ENCODE measurements at regions not wholly inside any gene's neighbourhood (a gene's known extent, or its start where the extent isn't known, plus 50 kb on each side); places are given as distances from the start of the nearest gene placed in this dataset.

- DNase-seq (ENCODE audit: low read depth, low spot score), result no peak
Measured at GRCh38 chr2:228597032-228597431, 415.5 kb upstream of the SPHKAP start.

GRCh38 chr2:228594012-228594411, 412.5 kb upstream of the SPHKAP start:
- DNase-seq (ENCODE audit: low read depth, low spot score), result no peak

DNA sequence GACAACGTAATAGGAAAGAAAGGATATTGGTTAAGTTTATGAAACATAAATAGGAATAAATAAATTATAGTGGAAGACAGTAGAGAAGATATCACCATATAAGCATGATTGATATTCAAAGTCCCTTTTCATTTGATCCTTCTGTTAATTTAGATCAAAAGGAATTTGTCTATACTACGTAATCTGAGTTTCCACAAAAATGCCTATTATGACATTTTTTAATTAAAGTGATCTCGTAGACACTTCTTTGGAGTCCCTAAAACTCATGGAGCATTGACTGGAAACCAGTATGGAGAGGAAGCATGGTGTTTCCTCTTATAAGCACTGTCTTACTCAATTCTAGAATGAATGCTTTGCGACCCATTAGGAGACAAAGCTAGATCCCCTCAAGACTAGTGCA, 411.4 kb upstream of the SPHKAP start:
- no peak for DNase-seq (ENCODE audit: low read depth, low spot score)

DNA sequence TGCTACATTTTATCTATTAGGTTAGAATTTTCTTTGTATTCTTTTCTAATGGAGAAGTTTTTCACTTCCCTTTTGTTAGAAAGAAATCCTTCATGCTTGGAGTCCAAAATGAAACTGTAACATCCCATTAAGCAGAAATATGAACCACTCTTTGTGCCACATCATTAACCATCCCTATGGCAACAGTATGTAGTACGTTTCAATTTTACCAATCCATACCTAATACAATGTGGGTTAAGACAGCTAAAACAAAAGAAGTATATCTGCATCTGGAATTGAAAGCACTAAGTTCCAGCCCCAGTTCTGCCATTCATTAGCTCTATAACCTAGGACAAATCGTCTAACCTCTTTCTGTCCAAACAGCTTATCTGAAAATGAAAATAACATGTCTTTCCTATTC, 409.2 kb upstream of the SPHKAP start:
- no peak for DNase-seq (ENCODE audit: low read depth, low spot score)

GRCh38 chr2:228589115-228589514, 407.6 kb upstream of the SPHKAP start:
- no peak for DNase-seq (ENCODE audit: low read depth, low spot score)

DNA sequence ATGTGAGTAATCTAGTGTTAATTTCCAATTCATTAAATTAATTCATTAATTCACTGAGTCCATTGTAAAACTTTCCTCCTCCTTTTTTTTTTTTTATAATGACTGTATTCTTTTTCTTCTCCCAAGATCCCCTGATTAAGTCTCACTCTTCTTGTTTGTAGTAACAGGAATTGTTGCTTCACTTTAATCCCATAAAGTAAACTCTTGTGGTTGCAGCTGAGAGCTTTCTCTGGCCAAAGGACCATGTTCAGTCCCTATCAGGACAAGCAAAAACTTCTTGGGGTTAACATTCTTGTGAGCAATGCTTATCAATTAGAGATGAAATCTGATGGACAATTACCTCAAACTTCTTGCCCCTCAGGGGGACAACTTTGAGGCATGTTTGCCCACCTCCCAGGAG, 400.2 kb upstream of the SPHKAP start:
- DNase-seq (ENCODE audit: low read depth, low spot score), result no peak

DNA sequence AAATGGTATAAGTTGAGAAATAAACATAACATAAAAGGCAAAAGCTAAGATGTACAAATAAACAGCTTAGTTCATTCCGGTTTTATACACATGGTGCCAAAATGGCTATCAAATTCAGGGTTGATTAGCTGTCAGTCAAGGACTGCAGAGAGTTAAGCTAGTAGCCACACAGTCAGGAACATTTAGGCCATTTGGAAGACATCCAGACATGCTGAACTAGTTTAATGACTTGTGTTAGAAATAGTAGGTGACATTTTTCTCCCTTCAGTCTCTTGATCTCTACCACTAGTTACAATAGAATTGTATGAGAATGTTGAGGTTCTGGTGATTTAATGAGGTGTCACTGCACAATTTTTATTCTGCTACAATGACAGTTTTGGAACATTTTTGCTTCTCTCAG, 394.4 kb upstream of the SPHKAP start:
- no peak for DNase-seq (ENCODE audit: low read depth, low spot score)

DNA sequence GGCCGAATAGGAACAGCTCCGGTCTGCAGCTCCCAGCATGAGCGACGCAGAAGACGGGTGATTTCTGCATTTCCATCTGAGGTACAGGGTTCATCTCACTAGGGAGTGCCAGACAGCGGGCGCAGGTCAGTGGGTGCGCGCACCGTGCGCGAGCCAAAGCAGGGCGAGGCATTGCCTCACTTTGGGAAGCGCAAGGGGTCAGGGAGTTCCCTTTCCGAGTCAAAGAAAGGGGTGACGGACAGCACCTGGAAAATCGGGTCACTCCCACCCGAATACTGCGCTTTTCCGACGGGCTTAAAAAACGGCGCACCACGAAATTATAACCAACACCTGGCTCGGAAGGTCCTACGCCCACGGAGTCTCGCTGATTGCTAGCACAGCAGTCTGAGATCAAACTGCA, 386.8 kb upstream of the SPHKAP start:
- peak; percentile 48 for DNase-seq (ENCODE audit: low read depth, low spot score)

GRCh38 chr2:228561816-228562215, 380.3 kb upstream of the SPHKAP start:
- DNase-seq (ENCODE audit: low read depth, low spot score), result no peak

DNA sequence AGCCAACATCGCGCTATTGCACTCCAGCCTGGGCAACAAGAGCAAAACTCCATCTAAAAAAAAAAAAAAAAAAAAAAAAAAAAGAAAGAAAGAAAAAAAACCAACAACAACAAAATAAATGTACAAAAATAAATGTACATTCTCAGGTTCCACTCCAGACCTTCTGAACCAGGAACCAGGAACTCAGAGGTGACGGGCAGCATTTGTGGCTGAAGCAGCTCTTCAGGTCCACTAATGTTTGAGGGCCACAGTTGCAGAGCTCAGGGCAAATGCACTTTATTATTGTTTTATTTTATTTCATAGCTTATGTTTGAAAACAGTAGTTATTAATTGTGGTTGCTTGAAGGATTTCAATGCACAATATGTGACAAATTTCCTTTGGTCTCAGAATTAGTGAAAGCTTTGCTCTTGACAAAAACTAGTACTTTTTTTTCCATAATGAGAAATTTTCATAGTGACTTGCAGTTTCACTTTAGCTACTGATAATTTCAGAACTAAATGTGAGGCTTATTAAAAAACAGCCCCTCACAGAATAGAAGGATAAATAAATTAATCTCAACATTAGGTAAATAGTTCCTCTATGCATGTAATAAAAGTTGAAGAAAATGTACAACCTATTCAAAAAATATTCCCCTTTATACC, 378.4 kb upstream of the SPHKAP start:
- DNase-seq (ENCODE audit: low read depth, low spot score), result no peak

GRCh38 chr2:228556717-228557116, 375.2 kb upstream of the SPHKAP start:
- no peak for DNase-seq (ENCODE audit: low read depth, low spot score)

- no peak for DNase-seq (ENCODE audit: low read depth, low spot score)
Measured at GRCh38 chr2:228549441-228550007, 368.0 kb upstream of the SPHKAP start.

DNA sequence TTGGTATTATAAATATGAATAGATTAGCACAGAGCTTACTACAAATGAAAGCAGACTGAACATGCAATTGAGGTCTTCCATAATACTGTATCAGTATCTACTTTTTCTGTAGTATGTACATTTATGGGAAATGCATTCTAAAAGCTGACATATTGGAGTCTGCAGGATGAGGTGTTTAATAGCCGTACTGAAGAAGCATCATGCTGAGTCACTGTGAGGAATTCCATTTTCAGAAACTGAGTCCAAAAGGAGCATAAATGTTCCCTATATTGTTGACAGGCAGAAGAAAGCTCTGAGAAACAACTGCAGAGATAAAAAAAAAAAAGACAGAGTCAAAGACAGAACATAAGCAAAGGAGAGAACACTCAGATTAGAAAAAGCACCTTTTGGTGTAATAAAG, 366.7 kb upstream of the SPHKAP start:
- no peak for DNase-seq (ENCODE audit: low read depth, low spot score)

- DNase-seq (ENCODE audit: low read depth, low spot score), result peak; percentile 24
Measured at GRCh38 chr2:228545748-228546145, 364.3 kb upstream of the SPHKAP start.

DNA sequence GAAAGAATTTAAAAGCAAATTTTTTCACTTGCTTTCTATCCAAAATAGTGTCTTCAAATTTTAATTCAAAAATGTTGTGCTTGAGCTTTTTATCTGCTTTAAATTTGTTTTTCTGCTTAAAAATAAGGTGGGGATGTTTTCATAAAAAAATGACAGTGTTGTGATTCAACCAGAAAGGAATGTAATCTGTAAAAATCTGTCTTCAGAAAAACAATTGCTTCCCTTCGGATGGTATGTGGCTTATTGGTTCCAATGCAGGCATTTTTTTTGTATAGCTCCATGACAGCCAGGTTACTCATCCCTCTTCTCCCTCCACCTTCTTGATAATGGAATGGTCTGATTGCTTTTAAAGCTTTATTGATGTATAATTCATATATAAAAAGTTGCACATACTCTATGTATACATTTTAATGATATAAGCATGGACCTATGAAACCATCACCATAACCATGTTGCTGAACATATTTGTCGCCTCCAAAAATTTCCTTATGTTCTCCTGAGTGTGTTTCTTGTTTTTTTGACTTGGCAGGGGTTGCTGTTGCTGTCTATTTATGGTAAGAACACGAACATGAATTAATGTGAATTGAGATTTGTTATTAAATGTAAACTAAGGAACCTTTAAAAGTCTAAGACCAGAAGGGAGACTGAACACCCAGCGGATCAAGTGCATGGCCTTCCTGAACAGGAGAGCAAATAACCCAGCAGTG, 363.7 kb upstream of the SPHKAP start:
- DNase-seq (ENCODE audit: low read depth, low spot score), result no peak

DNA sequence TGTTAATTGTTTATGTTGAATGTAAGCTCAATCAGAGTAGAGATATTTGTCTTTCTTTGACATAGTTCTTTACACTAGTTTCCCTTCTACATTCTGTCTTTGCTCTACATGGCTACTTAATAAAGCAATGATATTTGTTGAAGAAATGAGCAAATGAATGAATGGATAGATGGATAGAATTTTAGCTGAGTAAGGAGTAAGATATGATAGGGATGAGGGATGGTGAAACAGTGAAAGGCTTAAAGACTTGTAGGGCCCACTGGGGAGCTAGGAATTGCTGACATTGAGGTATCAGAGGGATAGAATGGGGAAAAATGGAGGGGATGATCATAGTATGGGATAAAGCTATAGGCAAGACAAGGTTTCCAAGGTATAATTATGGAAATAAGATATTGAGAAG, 361.6 kb upstream of the SPHKAP start:
- DNase-seq (ENCODE audit: low read depth, low spot score), result no peak

- DNase-seq (ENCODE audit: low read depth, low spot score), result no peak
Measured at GRCh38 chr2:228542277-228542676, 360.8 kb upstream of the SPHKAP start.

DNA sequence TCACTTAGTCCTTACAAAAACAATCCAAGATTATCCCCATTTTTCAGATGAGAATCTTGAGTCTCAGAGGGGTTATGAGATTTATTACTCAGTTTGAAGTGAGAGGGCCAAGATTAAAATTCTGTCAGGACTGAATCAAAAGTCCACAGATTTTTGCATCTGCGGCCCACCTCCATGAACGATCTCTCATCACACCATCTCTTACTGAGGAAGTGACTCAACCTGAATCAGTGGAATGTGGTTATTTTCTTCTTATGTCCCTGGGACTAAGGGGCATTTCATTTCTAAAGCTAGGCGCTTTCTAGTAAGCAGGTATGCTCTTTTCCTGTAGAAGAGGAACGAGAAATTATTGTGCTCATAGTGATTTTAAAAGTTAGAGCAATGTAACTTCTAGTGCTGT, 360.3 kb upstream of the SPHKAP start:
- DNase-seq (ENCODE audit: low read depth, low spot score), result no peak

DNA sequence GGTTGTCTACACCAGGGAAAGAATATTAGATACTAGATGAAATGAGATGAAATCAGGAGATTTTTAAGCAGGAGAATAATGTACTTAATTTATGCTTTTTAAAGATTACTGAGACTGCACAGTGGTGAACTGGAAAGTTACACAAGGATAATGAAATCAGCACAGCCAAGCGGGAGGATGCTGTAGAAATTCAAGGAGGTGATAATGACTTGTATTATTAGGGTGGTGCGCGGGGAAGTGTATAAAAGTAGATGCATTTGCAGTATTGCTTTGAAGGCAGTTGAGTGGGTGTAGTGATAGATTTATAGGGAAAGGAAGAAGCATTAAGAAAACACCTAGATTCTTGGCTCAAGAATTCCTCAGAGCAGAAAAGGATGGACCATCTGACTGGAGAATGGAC, 359.5 kb upstream of the SPHKAP start:
- DNase-seq (ENCODE audit: low read depth, low spot score), result no peak

DNA sequence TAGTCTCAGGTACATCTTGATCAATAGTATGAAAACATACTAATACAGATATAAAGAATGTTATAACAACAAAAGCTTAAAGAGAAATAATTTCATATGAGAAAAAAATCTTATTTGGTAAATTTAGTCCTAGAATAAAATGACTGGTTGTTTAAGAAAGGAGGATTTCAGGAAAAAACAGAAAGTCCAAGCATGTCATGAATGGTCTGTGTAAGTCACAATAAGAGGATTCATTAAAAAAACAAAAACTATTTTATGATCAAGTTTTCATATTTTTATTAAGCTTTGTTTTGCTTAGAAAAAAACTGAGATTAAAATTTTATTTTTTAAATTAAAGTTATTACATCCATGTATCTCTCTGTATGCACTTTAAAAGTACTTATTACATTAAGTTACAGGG, 353.9 kb upstream of the SPHKAP start:
- no peak for DNase-seq (ENCODE audit: low read depth, low spot score)

DNA sequence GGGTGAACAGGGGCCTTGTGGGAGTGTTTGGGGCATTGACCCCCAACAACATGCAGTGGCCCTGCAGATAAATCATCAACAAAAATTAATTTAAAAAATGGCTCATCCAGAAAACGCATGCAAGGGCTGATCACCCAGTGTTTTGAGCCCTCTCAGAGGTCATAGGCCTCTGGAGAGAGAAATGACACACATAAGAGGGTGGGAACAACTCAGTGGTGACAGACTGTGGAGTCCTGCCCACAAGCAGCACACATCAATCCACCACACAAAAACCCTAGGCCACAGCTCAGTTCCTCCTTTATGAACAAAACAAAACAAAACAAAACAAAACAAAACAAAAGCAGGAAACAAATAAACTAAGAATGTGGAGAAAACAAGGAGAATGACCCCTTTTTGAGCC, 351.7 kb upstream of the SPHKAP start:
- DNase-seq (ENCODE audit: low read depth, low spot score), result no peak

DNA sequence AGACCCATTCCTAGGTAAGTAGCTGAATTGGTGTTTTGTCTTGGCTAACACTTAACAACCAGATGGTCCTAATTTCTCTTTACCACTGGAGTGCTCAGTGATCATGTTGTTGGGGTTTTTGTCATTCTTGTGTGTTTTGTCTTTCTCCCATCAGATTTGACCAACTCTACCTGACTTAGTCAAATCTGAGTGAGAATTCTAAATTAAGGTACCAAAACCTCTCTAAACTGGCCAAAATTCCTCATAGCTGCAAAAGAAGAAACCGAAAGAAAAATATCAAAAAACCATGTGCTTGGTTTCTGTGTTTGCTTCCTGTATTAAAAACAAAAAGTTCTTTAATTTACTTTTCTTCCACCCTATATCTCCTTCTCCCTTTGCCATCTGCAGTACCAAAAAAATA, 350.7 kb upstream of the SPHKAP start:
- DNase-seq (ENCODE audit: low read depth, low spot score), result no peak

DNA sequence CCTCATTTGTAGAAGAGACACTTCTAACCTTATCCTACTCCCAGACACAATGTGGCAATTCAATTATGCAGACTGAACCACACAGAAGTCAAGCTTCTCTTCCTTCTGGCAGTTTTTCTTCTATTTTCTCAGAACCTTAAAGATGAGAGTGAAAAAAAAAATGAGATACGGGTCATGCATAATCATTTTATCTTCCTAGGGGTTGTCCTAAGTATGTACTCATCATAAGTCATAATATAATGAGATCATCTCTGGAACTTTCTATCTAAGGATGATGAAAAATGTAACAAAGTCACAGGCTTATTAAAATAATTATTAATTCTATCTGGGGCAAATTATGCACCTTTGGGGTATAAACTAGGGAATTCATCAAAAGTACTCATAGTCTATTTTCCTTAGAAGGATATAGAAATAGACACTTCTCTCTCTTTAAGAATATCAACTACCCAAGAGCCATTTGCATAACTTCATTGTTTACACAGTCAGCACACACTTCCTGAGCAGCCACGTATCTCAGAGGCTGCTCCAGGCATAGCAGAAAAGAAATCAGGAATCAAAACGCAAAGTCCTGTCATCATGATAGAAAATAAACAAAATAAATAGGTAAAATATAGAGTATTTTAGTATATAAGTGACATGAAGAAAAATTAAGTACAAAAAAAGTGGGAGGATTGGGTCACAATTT, 345.9 kb upstream of the SPHKAP start:
- no peak for DNase-seq (ENCODE audit: low read depth, low spot score)

Data from ELF-1 (cell line).